ENCODE measurements at regions not wholly inside any gene's neighbourhood (a gene's known extent, or its start where the extent isn't known, plus 50 kb on each side); places are given as distances from the start of the nearest gene placed in this dataset.

DNA sequence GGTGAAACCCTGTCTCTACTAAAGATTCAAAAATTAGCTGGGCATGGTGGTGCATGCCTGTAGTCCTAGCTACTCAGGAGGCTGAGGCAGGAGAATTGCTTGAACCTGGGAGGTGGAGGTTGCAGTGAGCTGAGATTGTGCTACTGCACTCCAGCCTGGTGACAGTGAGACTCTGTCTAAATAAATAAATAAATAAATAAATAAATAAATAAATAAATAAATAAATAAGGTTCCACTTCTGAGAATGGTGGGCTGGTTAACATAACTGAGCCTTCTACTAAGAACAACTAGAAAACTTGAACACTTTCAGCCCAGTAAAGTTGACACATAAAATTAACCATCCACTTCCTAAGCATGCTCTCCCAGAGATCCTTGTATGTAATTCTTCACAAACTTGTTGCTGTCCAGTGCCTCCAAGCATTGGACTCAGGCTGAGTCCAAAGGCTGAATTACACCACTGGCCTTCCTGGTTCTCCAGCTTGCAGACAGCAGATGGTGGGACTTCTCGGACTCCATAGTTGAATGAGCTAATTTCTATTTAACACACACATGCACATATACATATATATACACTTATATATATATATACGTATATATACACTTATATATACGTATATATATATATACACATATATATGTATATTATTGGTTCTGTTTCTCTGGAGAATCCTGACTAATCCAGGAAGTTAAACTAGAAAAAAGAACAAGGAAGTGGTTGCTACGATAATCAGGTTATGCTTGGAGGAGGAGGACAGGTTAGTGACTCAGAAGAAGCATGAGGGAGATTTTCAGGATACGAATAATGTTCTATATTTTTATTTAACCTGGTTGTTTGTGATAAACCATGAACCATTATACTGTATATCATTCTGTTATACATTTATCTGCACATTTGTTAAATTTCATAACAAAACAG is 348.8 kb downstream of the METTL4 start:
- no peak overlapping the region for H3K4me3 ChIP-seq (replicated peaks; ENCODE audit: insufficient read depth, low read length)
- DNase-seq (ENCODE audit: low read depth in 1 of 2, low spot score in 1 of 2): no peak
- TF ChIP-seq GABPA (IDR thresholded peaks at IDR 0.05; ENCODE audit: low read depth) (no peak), POLR2AphosphoS5 (IDR thresholded peaks at IDR 0.05; ENCODE audit: low read depth) (no peak), REST (IDR thresholded peaks at IDR 0.05; ENCODE audit: insufficient replicate concordance, low read depth) (no peak), SPI1 (IDR thresholded peaks at IDR 0.05; ENCODE audit: borderline replicate concordance, low read depth) (peak; percentile 28; the same call in 1 of the 2 replicates)
- TF ChIP-seq, protein P1, sequence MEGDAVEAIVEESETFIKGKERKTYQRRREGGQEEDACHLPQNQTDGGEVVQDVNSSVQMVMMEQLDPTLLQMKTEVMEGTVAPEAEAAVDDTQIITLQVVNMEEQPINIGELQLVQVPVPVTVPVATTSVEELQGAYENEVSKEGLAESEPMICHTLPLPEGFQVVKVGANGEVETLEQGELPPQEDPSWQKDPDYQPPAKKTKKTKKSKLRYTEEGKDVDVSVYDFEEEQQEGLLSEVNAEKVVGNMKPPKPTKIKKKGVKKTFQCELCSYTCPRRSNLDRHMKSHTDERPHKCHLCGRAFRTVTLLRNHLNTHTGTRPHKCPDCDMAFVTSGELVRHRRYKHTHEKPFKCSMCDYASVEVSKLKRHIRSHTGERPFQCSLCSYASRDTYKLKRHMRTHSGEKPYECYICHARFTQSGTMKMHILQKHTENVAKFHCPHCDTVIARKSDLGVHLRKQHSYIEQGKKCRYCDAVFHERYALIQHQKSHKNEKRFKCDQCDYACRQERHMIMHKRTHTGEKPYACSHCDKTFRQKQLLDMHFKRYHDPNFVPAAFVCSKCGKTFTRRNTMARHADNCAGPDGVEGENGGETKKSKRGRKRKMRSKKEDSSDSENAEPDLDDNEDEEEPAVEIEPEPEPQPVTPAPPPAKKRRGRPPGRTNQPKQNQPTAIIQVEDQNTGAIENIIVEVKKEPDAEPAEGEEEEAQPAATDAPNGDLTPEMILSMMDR (IDR thresholded peaks at IDR 0.05; ENCODE audit: insufficient read depth, low read length): no peak
- no peak overlapping the region for H3K27ac ChIP-seq (replicated peaks)
- H3K27me3 ChIP-seq (ENCODE audit: insufficient read depth, poor library complexity, severe bottlenecking): peaks cover 3% of the 10 kb centered on the region

DNA sequence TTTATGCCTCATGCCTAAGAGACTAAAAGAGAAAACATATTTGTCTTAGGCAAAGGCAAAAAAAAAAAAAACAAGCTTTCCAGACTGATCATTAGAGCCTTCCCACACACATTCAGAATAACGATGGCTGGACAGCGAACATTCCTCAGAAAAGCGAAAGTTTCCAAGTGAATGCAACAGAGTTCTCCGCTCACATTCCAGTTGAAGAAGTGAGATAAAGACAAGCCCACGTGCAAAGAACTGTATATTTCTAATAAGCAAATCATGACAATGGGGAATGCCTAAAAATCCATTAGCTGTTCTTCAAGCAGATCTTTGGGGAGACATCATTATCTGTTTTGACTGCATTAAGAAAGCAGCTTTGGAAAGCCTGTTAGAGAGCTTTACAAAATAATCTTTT is 347.9 kb downstream of the METTL4 start:
- no peak for DNase-seq (ENCODE audit: low read depth in 1 of 2, low spot score in 1 of 2)
- Histone ChIP-seq H3K27me3 (ENCODE audit: insufficient read depth, poor library complexity, severe bottlenecking) (peaks cover 3% of the 10 kb centered on the region), H3K27ac (replicated peaks) (no peak overlapping the region), H3K4me3 (replicated peaks; ENCODE audit: insufficient read depth, low read length) (no peak overlapping the region)
- TF ChIP-seq, protein P1 (IDR thresholded peaks at IDR 0.05; ENCODE audit: insufficient read depth, low read length): no peak
- peak; percentile 15 for TF ChIP-seq REST (IDR thresholded peaks at IDR 0.05; ENCODE audit: insufficient replicate concordance, low read depth)

GRCh38 chr18:2223849-2224248 is 347.5 kb downstream of the METTL4 start:
- peak in 1 of 2 experiments; percentile 41 for DNase-seq (ENCODE audit: low read depth in 1 of 2, low spot score in 1 of 2)
- H3K4me3 ChIP-seq (replicated peaks; ENCODE audit: insufficient read depth, low read length): no peak overlapping the region
- H3K27ac ChIP-seq (replicated peaks): no peak overlapping the region
- H3K27me3 ChIP-seq (ENCODE audit: insufficient read depth, poor library complexity, severe bottlenecking): peaks cover 3% of the 10 kb centered on the region
- TF ChIP-seq, protein P1 (IDR thresholded peaks at IDR 0.05; ENCODE audit: insufficient read depth, low read length): peak; percentile 21
- TF ChIP-seq GABPA (IDR thresholded peaks at IDR 0.05; ENCODE audit: low read depth) (no peak), SPI1 (IDR thresholded peaks at IDR 0.05; ENCODE audit: borderline replicate concordance, low read depth) (no peak), POLR2AphosphoS5 (IDR thresholded peaks at IDR 0.05; ENCODE audit: low read depth) (no peak), REST (IDR thresholded peaks at IDR 0.05; ENCODE audit: insufficient replicate concordance, low read depth) (no peak)

Measured in HL-60 (cell line).